ENCODE measurements at regions not wholly inside any gene's neighbourhood (a gene's known extent, or its start where the extent isn't known, plus 50 kb on each side); places are given as distances from the start of the nearest gene placed in this dataset.

- TF ChIP-seq CTCF (conservative IDR thresholded peaks at IDR 0.05; ENCODE audit: low read depth, low read length) = no peak
- no peak for TF ChIP-seq USF2 (IDR thresholded peaks at IDR 0.05; ENCODE audit: low read depth, low read length)
- TF ChIP-seq ELK1 (IDR thresholded peaks at IDR 0.05; ENCODE audit: borderline replicate concordance, low read depth, low read length) = no peak
- TF ChIP-seq MXI1 (IDR thresholded peaks at IDR 0.05; ENCODE audit: borderline replicate concordance, low read depth, low read length) = no peak
- no peak for TF ChIP-seq POLR2A (IDR thresholded peaks at IDR 0.05; ENCODE audit: low read depth, low read length)
- TF ChIP-seq CEBPB (IDR thresholded peaks at IDR 0.05; ENCODE audit: low read depth, low read length) = no peak
Measured at GRCh38 chr2:23041443-23041842, 343.5 kb upstream of the KLHL29 start.

Data from IMR-90 (cell line).